ENCODE measurements at regions not wholly inside any gene's neighbourhood (a gene's known extent, or its start where the extent isn't known, plus 50 kb on each side); places are given as distances from the start of the nearest gene placed in this dataset.

- DNase-seq = no peak
These were observed 524.8 kb downstream of the FUT8 start for GRCh38 chr14:65937079-65937959.

- DNase-seq = no peak
These were observed 525.4 kb downstream of the FUT8 start for GRCh38 chr14:65937960-65938316.

- no peak for DNase-seq
These were observed 526.2 kb downstream of the FUT8 start for GRCh38 chr14:65938738-65939137.

GRCh38 chr14:65939184-65939583, 526.7 kb downstream of the FUT8 start:
- no peak for DNase-seq

GRCh38 chr14:65940056-65940735, 527.7 kb downstream of the FUT8 start:
- no peak for DNase-seq

- no peak for DNase-seq
These were observed 528.6 kb downstream of the FUT8 start for GRCh38 chr14:65941091-65941490.

GRCh38 chr14:65943150-65943549, 530.6 kb downstream of the FUT8 start:
- no peak for DNase-seq

- no peak for DNase-seq
These were observed 531.4 kb downstream of the FUT8 start for GRCh38 chr14:65943916-65944410.

GRCh38 chr14:65945327-65945726, 532.8 kb downstream of the FUT8 start:
- DNase-seq = no peak

- DNase-seq = no peak
These were observed 534.0 kb downstream of the FUT8 start for GRCh38 chr14:65946494-65946893.

- DNase-seq = no peak
These were observed 535.8 kb downstream of the FUT8 start for GRCh38 chr14:65948302-65948701.

GRCh38 chr14:65949711-65950516, 536.3 kb upstream of the CCDC196 start:
- DNase-seq = no peak

- DNase-seq = no peak
These were observed 531.2 kb upstream of the CCDC196 start for GRCh38 chr14:65954942-65955341.

GRCh38 chr14:65957631-65958205, 528.5 kb upstream of the CCDC196 start:
- no peak for DNase-seq

- DNase-seq = peak; percentile 23
These were observed 527.3 kb upstream of the CCDC196 start for GRCh38 chr14:65958664-65959562.

GRCh38 chr14:65959563-65960024, 526.6 kb upstream of the CCDC196 start:
- DNase-seq = no peak

- DNase-seq = peak; percentile 27
These were observed 525.2 kb upstream of the CCDC196 start for GRCh38 chr14:65961004-65961403.

- no peak for DNase-seq
These were observed 523.2 kb upstream of the CCDC196 start for GRCh38 chr14:65962952-65963351.

- DNase-seq = no peak
These were observed 521.8 kb upstream of the CCDC196 start for GRCh38 chr14:65964366-65964765.

GRCh38 chr14:65966188-65966587, 520.0 kb upstream of the CCDC196 start:
- DNase-seq = no peak

- no peak for DNase-seq
These were observed 513.8 kb upstream of the CCDC196 start for GRCh38 chr14:65972346-65972870.

Measured in HCEC 1CT (cell line).